ENCODE measurements at regions not wholly inside any gene's neighbourhood (a gene's known extent, or its start where the extent isn't known, plus 50 kb on each side); places are given as distances from the start of the nearest gene placed in this dataset.

DNA sequence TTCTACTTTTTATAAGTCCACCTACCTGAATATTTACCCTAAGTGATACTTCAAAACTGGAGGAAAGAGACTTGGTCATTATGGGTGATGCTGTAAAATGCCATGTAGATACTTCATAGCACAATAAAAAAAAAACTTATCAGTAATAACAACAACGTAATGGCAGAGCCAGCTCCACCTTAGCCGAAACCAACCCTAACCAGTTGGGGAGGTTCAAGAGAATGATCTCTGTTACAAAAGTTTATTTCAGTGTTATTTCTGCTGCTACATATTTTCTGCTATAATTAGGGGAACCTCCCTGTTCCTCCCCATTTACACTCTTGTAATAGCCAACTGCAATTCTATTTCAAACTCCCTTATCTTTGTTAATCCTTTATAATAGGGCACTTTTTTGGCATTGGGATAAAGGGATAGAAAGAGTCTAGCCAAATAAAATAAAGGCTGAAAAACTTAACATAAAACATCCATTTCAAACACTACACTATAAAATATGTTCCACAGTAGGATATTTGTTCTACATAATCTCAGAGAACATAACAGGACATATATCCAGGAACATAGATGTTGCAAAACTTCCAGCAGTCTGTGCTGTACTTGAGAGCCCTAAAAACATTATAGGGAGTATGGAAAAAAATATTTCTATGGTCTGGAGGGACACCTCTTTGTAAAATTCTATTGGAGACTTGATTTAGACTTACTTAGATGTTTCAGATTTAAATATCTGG lies 138.7 kb upstream of the POF1B start:
- no peak overlapping the region for H2AFZ ChIP-seq (ENCODE audit: low read depth)
- no peaks in the 10 kb centered on the region for H3K9me2 ChIP-seq
- CTCF ChIA-PET, result no interaction called here
- TF ChIP-seq GATA2 (CRISPR knock-in tag; IDR thresholded peaks at IDR 0.05), result no peak
- TF ChIP-seq CHD2 (IDR thresholded peaks at IDR 0.05; ENCODE audit: low read length, partially characterized antibody), result no peak
- TF ChIP-seq, protein P1, sequence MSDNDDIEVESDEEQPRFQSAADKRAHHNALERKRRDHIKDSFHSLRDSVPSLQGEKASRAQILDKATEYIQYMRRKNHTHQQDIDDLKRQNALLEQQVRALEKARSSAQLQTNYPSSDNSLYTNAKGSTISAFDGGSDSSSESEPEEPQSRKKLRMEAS (IDR thresholded peaks at IDR 0.05; ENCODE audit: low read depth), result no peak
- TF ChIP-seq MXI1 (IDR thresholded peaks at IDR 0.05; ENCODE audit: low read depth, low read length), result no peak
- TF ChIP-seq NRF1 (IDR thresholded peaks at IDR 0.05; ENCODE audit: low read depth, low read length), result no peak
- TF ChIP-seq, protein P2, sequence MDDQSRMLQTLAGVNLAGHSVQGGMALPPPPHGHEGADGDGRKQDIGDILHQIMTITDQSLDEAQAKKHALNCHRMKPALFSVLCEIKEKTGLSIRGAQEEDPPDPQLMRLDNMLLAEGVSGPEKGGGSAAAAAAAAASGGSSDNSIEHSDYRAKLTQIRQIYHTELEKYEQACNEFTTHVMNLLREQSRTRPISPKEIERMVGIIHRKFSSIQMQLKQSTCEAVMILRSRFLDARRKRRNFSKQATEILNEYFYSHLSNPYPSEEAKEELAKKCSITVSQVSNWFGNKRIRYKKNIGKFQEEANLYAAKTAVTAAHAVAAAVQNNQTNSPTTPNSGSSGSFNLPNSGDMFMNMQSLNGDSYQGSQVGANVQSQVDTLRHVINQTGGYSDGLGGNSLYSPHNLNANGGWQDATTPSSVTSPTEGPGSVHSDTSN (IDR thresholded peaks at IDR 0.05), result no peak
- no peak for TF ChIP-seq ELF1 (IDR thresholded peaks at IDR 0.05)
- TF ChIP-seq RFX5 (IDR thresholded peaks at IDR 0.05; ENCODE audit: low read length), result no peak
- no peak for TF ChIP-seq RAD21 (IDR thresholded peaks at IDR 0.05; ENCODE audit: low read length)
- TF ChIP-seq SIN3A (IDR thresholded peaks at IDR 0.05; ENCODE audit: borderline replicate concordance, low read depth, low read length), result no peak
- TF ChIP-seq GABPA (IDR thresholded peaks at IDR 0.05; ENCODE audit: low read depth), result no peak
- no peak for TF ChIP-seq MEF2A (IDR thresholded peaks at IDR 0.05; ENCODE audit: borderline replicate concordance, low read depth)
- no peak for TF ChIP-seq SMC3 (IDR thresholded peaks at IDR 0.05; ENCODE audit: low read depth, low read length)
- TF ChIP-seq RCOR1 (IDR thresholded peaks at IDR 0.05; ENCODE audit: low read length), result no peak
- no peak for TF ChIP-seq TAF1 (IDR thresholded peaks at IDR 0.05; ENCODE audit: borderline replicate concordance, low read depth, low read length)
- TF ChIP-seq, protein P3, sequence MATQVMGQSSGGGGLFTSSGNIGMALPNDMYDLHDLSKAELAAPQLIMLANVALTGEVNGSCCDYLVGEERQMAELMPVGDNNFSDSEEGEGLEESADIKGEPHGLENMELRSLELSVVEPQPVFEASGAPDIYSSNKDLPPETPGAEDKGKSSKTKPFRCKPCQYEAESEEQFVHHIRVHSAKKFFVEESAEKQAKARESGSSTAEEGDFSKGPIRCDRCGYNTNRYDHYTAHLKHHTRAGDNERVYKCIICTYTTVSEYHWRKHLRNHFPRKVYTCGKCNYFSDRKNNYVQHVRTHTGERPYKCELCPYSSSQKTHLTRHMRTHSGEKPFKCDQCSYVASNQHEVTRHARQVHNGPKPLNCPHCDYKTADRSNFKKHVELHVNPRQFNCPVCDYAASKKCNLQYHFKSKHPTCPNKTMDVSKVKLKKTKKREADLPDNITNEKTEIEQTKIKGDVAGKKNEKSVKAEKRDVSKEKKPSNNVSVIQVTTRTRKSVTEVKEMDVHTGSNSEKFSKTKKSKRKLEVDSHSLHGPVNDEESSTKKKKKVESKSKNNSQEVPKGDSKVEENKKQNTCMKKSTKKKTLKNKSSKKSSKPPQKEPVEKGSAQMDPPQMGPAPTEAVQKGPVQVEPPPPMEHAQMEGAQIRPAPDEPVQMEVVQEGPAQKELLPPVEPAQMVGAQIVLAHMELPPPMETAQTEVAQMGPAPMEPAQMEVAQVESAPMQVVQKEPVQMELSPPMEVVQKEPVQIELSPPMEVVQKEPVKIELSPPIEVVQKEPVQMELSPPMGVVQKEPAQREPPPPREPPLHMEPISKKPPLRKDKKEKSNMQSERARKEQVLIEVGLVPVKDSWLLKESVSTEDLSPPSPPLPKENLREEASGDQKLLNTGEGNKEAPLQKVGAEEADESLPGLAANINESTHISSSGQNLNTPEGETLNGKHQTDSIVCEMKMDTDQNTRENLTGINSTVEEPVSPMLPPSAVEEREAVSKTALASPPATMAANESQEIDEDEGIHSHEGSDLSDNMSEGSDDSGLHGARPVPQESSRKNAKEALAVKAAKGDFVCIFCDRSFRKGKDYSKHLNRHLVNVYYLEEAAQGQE (IDR thresholded peaks at IDR 0.05; ENCODE audit: low read depth, low read length), result no peak
- no peak for TF ChIP-seq FOXM1 (IDR thresholded peaks at IDR 0.05; ENCODE audit: low read depth)
- DNase-seq, result no peak
- H4K20me1 ChIP-seq (ENCODE audit: insufficient read depth), result no peaks in the 10 kb centered on the region
- no peaks in the 10 kb centered on the region for H3K9me3 ChIP-seq
- H3K27ac ChIP-seq (ENCODE audit: low read depth in 2 of 2, low read length in 1 of 2), result no peak overlapping the region
- no peaks in the 10 kb centered on the region for H3K79me2 ChIP-seq (ENCODE audit: insufficient read depth)
- no peak overlapping the region for H3K4me3 ChIP-seq (ENCODE audit: low read depth in 2 of 2, low read length in 1 of 2)
- no peaks in the 10 kb centered on the region for H3K4me1 ChIP-seq (ENCODE audit: control insufficient read depth in 1 of 2, insufficient read depth in 2 of 2, low read depth in 1 of 2, low read length in 1 of 2)
- POLR2A ChIA-PET, result no interaction called here
- 0% methylated on average over 2 of the region's 2 CpGs for WGBS (ENCODE audit: low lambda C conversion rate)
- H3K27me3 ChIP-seq (ENCODE audit: insufficient read depth), result no peaks in the 10 kb centered on the region; the same call in 1 of the 2 replicates
- no peak overlapping the region for H3K4me2 ChIP-seq
- H3K36me3 ChIP-seq (replicated peaks in 1 of 2; ENCODE audit: control insufficient read depth in 1 of 2, insufficient read depth in 2 of 2, low read length in 1 of 2), result no peaks in the 10 kb centered on the region
- no peaks in the 10 kb centered on the region for H3F3A ChIP-seq (replicated peaks; ENCODE audit: insufficient read depth)
- H3K9ac ChIP-seq, result no peak overlapping the region
